Tibial artery (tissue), 4 donors: ENCODE measurements at regions not wholly inside any gene's neighbourhood (a gene's known extent, or its start where the extent isn't known, plus 50 kb on each side); places are given as distances from the start of the nearest gene placed in this dataset.

Source experiments
- DNase-seq, 2 donors: peaks; one replicate each; pipeline ENCODE4 v3.0.0-alpha.2; 2019
- H3K27ac ChIP-seq, 2 donors: fragments of 200-600 bp; sonication (generic) in 1 of 2; 1 replicate in 1 of 2; 2 replicates in 1 of 2; pipeline ENCODE4 v1.5.1; 2018 to 2019; ENCODE audit warnings: mild to moderate bottlenecking in 1 of 2
- H3K27me3 ChIP-seq, 2 donors: fragments of 200-600 bp; sonication (generic) in 1 of 2; one replicate each; pipeline versions ENCODE4 v1.5.1 to v1.6.0; 2016 to 2019
- H3K36me3 ChIP-seq, 3 donors: fragments of 200-600 bp; sonication (generic) in 2 of 3; one replicate each; pipeline ENCODE4 v1.5.1; 2016 to 2019; ENCODE audit warnings: mild to moderate bottlenecking in 2 of 3
- H3K4me1 ChIP-seq, 4 donors: fragments of 200-600 bp; sonication (generic) in 2 of 4; 1 replicate in 3 of 4; 2 replicates in 1 of 4; pipeline ENCODE4 v1.5.1; 2016 to 2019
- H3K4me3 ChIP-seq, 2 donors: fragments of 200-600 bp; sonication (generic) in 1 of 2; 1 replicate in 1 of 2; 2 replicates in 1 of 2; pipeline ENCODE4 v1.5.1; 2018 to 2019; ENCODE audit warnings: mild to moderate bottlenecking in 2 of 2
- H3K9me3 ChIP-seq, 3 donors: fragments of 200-600 bp; sonication (generic) in 1 of 3; one replicate each; pipeline ENCODE4 v1.5.1; 2016 to 2019
- CTCF ChIP-seq, 2 experiments: fragments of 200-600 bp in 1 of 2; fragments of 450-650 bp in 1 of 2; IDR thresholded peaks; one replicate each; pipeline ENCODE4 v1.5.1; 2017 to 2019; ENCODE audit warnings: antibody characterized with exemption in 2 of 2, mild to moderate bottlenecking in 1 of 2, moderate library complexity in 1 of 2
- intact Hi-C: fragments of 100-400 bp; cut with DNase I; formaldehyde crosslinking; loops from one replicate; pipeline ENCODE4 v1.15.0; 2023; ENCODE audit warnings: low total_unique reads

DNA sequence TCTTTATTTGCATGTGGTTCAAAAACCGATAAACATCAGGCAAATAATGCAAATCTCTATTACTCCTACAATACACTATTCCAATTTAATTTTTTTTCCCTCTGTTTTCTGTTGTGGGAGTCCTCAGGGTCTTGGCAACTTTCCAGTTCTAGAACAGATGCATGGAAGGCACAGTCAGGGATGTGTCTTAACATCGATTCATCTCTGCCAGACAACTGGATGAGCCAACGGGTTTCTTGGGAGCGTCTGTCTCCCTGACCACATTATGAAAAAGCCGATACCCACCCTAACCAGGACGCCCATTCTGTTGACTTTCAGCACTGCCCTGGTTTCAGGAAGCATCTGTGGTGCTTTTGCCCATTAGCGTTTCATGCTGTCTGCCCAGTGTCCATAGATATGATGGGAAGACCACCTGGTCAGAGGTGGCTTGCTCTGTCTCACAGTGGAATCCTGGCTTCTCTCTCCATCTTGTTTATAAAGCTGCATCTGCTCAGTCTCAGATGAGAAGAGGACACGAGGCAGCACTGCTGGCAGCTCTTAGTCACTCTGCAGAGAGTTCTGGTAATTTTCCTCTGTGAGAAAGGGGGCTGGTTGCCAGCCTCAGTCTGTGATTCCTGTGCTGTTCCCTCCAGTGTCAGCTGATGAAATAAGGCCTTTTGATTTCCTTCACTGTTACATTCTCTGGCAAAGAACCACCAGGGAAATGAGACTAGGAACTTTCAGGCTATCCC is 57.9 kb upstream of the KCNE4 start:
- intact Hi-C loops: loop anchor here (2.0 kb wide), 1 partner anchor 53 kb away; no protein-coding TSS in a partner anchor
- peak; percentile 93 to 96 for DNase-seq
- peak overlapping the region; percentile 77 to 83 for H3K27ac ChIP-seq

DNA sequence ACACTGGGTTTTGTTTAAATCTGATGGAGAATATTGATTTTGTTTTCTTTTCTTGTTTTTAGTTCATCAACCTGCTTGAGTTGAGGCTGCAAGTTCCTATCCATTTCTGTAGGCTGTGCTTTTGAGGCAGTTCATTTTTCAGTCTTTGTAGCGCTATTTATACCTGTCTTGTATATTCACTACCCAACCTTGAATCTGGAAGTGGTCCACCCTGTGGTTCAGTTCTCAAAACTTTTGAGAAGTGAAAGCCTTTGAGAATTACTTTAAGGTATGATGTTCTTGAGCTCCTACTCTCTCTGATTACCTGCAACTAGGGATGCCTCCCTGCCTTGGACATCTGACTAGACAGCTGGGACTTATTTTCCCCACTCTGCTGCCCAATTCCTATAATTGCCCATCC is 53.5 kb upstream of the KCNE4 start:
- H3K9me3 ChIP-seq: no peaks in the 10 kb centered on the region
- no peaks in the 10 kb centered on the region for H3K27me3 ChIP-seq
- H3K4me3 ChIP-seq: no peak overlapping the region
- intact Hi-C loops: loop anchor here (5.0 kb wide), 1 partner anchor 39 kb away; no protein-coding TSS in a partner anchor
- peaks cover 0 to 20% (median 13%) of the 10 kb centered on the region in 4 donors for H3K4me1 ChIP-seq
- H3K27ac ChIP-seq: no peak overlapping the region
- TF ChIP-seq CTCF (IDR thresholded peaks at IDR 0.05): no peak
- no peaks in the 10 kb centered on the region for H3K36me3 ChIP-seq
- DNase-seq: no peak

More for the DNA sequence above, 57.9 kb upstream of the KCNE4 start:
- peak overlapping the region; percentile 27 to 30 for H3K4me3 ChIP-seq
- no peaks in the 10 kb centered on the region for H3K9me3 ChIP-seq
- peak in 1 of 2 experiments; percentile 21 for TF ChIP-seq CTCF (IDR thresholded peaks at IDR 0.05)
- H3K27me3 ChIP-seq: no peaks in the 10 kb centered on the region
- H3K36me3 ChIP-seq: no peaks in the 10 kb centered on the region
- peaks cover 0 to 30% (median 16%) of the 10 kb centered on the region in 4 donors for H3K4me1 ChIP-seq

GRCh38 chr2:223000872-223001796 is 50.9 kb upstream of the KCNE4 start:
- H3K4me3 ChIP-seq: no peak overlapping the region
- intact Hi-C loops: no loop called here
- no peaks in the 10 kb centered on the region for H3K4me1 ChIP-seq
- H3K36me3 ChIP-seq: no peaks in the 10 kb centered on the region
- H3K27ac ChIP-seq: no peak overlapping the region
- no peaks in the 10 kb centered on the region for H3K27me3 ChIP-seq
- no peak for DNase-seq
- no peak for TF ChIP-seq CTCF (IDR thresholded peaks at IDR 0.05)
- no peaks in the 10 kb centered on the region for H3K9me3 ChIP-seq

DNA sequence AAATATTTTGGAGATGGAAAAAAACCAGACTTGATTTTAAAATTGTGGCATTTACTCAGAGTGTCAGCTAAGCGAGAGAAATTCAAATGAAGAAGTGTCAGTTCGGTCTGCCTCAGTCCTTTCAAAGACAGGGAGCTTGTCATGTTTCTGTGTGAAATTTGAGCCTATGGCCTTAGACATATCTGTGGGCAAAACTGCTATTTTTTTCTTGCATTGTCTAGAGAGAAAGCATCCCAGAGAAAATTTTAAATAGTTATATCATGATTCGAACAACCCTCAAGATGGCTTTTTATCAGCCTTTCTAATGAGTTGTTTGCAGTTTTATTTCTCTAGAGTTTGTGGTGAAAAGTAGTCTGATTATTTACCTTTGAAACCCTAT is 50.2 kb upstream of the KCNE4 start:
- no peaks in the 10 kb centered on the region for H3K36me3 ChIP-seq
- H3K4me1 ChIP-seq: no peaks in the 10 kb centered on the region
- no peak overlapping the region for H3K4me3 ChIP-seq
- DNase-seq: no peak
- no peaks in the 10 kb centered on the region for H3K27me3 ChIP-seq
- intact Hi-C loops: no loop called here
- H3K27ac ChIP-seq: no peak overlapping the region
- no peaks in the 10 kb centered on the region for H3K9me3 ChIP-seq
- TF ChIP-seq CTCF (IDR thresholded peaks at IDR 0.05): no peak
